SK-N-SH (cell line): ENCODE measurements at regions not wholly inside any gene's neighbourhood (a gene's known extent, or its start where the extent isn't known, plus 50 kb on each side); places are given as distances from the start of the nearest gene placed in this dataset.

Experiments used
- CTCF ChIA-PET: fragments of 300-600, 350-600 bp; formaldehyde crosslinking; extraction: SDS; loops from one replicate; lab custom pipeline; 2021; lab: Yijun Ruan, JAX
- POLR2A ChIA-PET: fragments of 350-600 bp; sonication (Branson Sonifier 250); formaldehyde crosslinking; extraction: SDS; loops from one replicate; lab custom pipeline; 2020; ENCODE audit warnings: antibody characterized with exemption, inconsistent platforms; lab: Yijun Ruan, JAX
- DNase-seq: peaks from one replicate; pipeline ENCODE4 v3.0.0; 2012
- H2AFZ ChIP-seq: fragments of 200-600 bp; sonication (generic); 2 replicates; pipeline ENCODE4 v1.8.1; 2016; ENCODE audit warnings: antibody characterized with exemption, mild to moderate bottlenecking, low read depth
- H3F3A ChIP-seq: fragments of 200-600 bp; sonication (generic); replicated peaks from 2 replicates; pipeline ENCODE3; 2016; ENCODE audit warnings: antibody characterized with exemption, mild to moderate bottlenecking; ENCODE audit not compliant: insufficient read depth
- H3K27ac ChIP-seq, 2 experiments: fragments of 200-500 bp in 1 of 2; fragments of 200-600 bp in 1 of 2; sonication (Bioruptor generic) in 1 of 2; sonication (generic), shearing (Covaris generic) in 1 of 2; 2 replicates each; pipeline versions ENCODE4 v1.5.1 to v1.6.1; 2014 to 2016; ENCODE audit warnings: low read depth in 2 of 2, inconsistent platforms in 1 of 2, low read length in 1 of 2, mild to moderate bottlenecking in 1 of 2, mixed read lengths in 1 of 2
- H3K27me3 ChIP-seq: fragments of 200-600 bp; sonication (generic), shearing (Covaris generic); 2 replicates; pipeline ENCODE4 v1.6.1; 2016; ENCODE audit warnings: mixed run types; ENCODE audit not compliant: insufficient read depth
- H3K36me3 ChIP-seq, 2 experiments: fragments of 200-500 bp in 1 of 2; fragments of 200-600 bp in 1 of 2; sonication (Bioruptor generic) in 1 of 2; sonication (generic) in 1 of 2; replicated peaks in 1 of 2; 2 replicates each; pipeline versions ENCODE3 to v1.5.1; 2014 to 2016; ENCODE audit warnings: low read length in 1 of 2, mild to moderate bottlenecking in 1 of 2; ENCODE audit not compliant: insufficient read depth in 2 of 2, control insufficient read depth in 1 of 2
- H3K4me1 ChIP-seq, 2 experiments: fragments of 200-500 bp in 1 of 2; fragments of 200-600 bp in 1 of 2; sonication (Bioruptor generic) in 1 of 2; sonication (generic), shearing (Covaris generic) in 1 of 2; 2 replicates each; pipeline versions ENCODE4 v1.5.1 to v1.6.1; 2014 to 2016; ENCODE audit warnings: low read depth in 1 of 2, low read length in 1 of 2, mixed run types in 1 of 2; ENCODE audit not compliant: insufficient read depth in 2 of 2, control insufficient read depth in 1 of 2
- H3K4me2 ChIP-seq: fragments of 200-600 bp; sonication (generic), shearing (Covaris generic); 2 replicates; pipeline ENCODE4 v1.6.1; 2017; ENCODE audit warnings: mixed run types
- H3K4me3 ChIP-seq, 2 experiments: fragments of 200-500 bp in 1 of 2; fragments of 200-600 bp in 1 of 2; sonication (Bioruptor generic) in 1 of 2; sonication (generic), shearing (Covaris generic) in 1 of 2; 2 replicates each; pipeline versions ENCODE4 v1.5.1 to v1.8.1; 2014 to 2016; ENCODE audit warnings: low read depth in 2 of 2, inconsistent platforms in 1 of 2, low read length in 1 of 2, mild to moderate bottlenecking in 1 of 2, mixed read lengths in 1 of 2, moderate library complexity in 1 of 2
- H3K79me2 ChIP-seq: fragments of 200-600 bp; sonication (generic); 2 replicates; pipeline ENCODE4 v1.8.1; 2017; ENCODE audit warnings: mild to moderate bottlenecking; ENCODE audit not compliant: insufficient read depth
- H3K9ac ChIP-seq: fragments of 200-600 bp; sonication (generic); 2 replicates; pipeline ENCODE4 v1.6.1; 2017; ENCODE audit warnings: mixed run types
- H3K9me2 ChIP-seq: fragments of 200-600 bp; sonication (generic); 2 replicates; pipeline ENCODE4 v1.6.1; 2017; ENCODE audit warnings: mixed run types
- H3K9me3 ChIP-seq: fragments of 200-600 bp; sonication (generic); 2 replicates; pipeline ENCODE4 v1.6.1; 2017; ENCODE audit warnings: mixed run types, mild to moderate bottlenecking, moderate library complexity
- H4K20me1 ChIP-seq: fragments of 200-600 bp; sonication (generic); 2 replicates; pipeline ENCODE4 v1.6.1; 2017; ENCODE audit warnings: mild to moderate bottlenecking, mixed run types; ENCODE audit not compliant: insufficient read depth
- CHD2 ChIP-seq: fragments of 150-350 bp; IDR thresholded peaks from 2 replicates; pipeline ENCODE4 v1.6.1; 2018; ENCODE audit warnings: low read length; ENCODE audit not compliant: partially characterized antibody
- ELF1 ChIP-seq: IDR thresholded peaks from 2 replicates; pipeline ENCODE4 v1.4.0; 2012
- EP300 ChIP-seq, 2 experiments: IDR thresholded peaks; 2 replicates each; pipeline versions ENCODE4 v1.4.0 to v1.6.1; 2012; ENCODE audit warnings: borderline replicate concordance in 1 of 2, low read depth in 1 of 2, low read length in 1 of 2
- EZH2phosphoT487 ChIP-seq: fragments of 200-600 bp; sonication (generic); IDR thresholded peaks from 2 replicates; pipeline ENCODE4 v1.6.1; 2017; ENCODE audit warnings: low read depth, mixed run types, mild to moderate bottlenecking, antibody characterized with exemption, moderate library complexity, borderline replicate concordance
- FOSL2 ChIP-seq: IDR thresholded peaks from 2 replicates; pipeline ENCODE4 v1.4.0; 2012; ENCODE audit warnings: low read depth, mild to moderate bottlenecking, moderate library complexity, borderline replicate concordance
- FOXJ3 ChIP-seq: sonication (generic); formaldehyde crosslinking; IDR thresholded peaks from 2 replicates; pipeline ENCODE4 v1.5.1; 2020; ENCODE audit warnings: mild to moderate bottlenecking, missing genetic modification reagents
- FOXM1 ChIP-seq: IDR thresholded peaks from 2 replicates; pipeline ENCODE4 v1.4.0; 2012; ENCODE audit warnings: low read depth, mild to moderate bottlenecking
- GABPA ChIP-seq: IDR thresholded peaks from 2 replicates; pipeline ENCODE4 v1.4.0; 2012; ENCODE audit warnings: low read depth, mild to moderate bottlenecking
- GATA2 ChIP-seq: sonication (generic); formaldehyde crosslinking; IDR thresholded peaks from 2 replicates; pipeline ENCODE4 v1.5.0; 2020; ENCODE audit warnings: mild to moderate bottlenecking, missing genetic modification reagents
- IRF3 ChIP-seq: fragments of 150-350 bp; IDR thresholded peaks from 2 replicates; pipeline ENCODE4 v1.6.1; 2016; ENCODE audit warnings: mild to moderate bottlenecking, low read depth, low read length
- NFIC ChIP-seq: IDR thresholded peaks from 2 replicates; pipeline ENCODE4 v1.4.0; 2012; ENCODE audit warnings: borderline replicate concordance
- NRF1 ChIP-seq: IDR thresholded peaks from 2 replicates; pipeline ENCODE4 v1.6.1; 2012; ENCODE audit warnings: low read depth, mild to moderate bottlenecking, low read length
- RCOR1 ChIP-seq: fragments of 150-350 bp; IDR thresholded peaks from 2 replicates; pipeline ENCODE4 v1.6.1; 2017; ENCODE audit warnings: antibody characterized with exemption, low read length
- RFX5 ChIP-seq: IDR thresholded peaks from 2 replicates; pipeline ENCODE4 v1.6.1; 2012; ENCODE audit warnings: mild to moderate bottlenecking, improper control_type of control experiment, low read length
- RXRA ChIP-seq: IDR thresholded peaks from 2 replicates; pipeline ENCODE4 v1.4.0; 2012; ENCODE audit warnings: low read depth, mild to moderate bottlenecking, borderline replicate concordance
- SIN3A ChIP-seq: IDR thresholded peaks from 2 replicates; pipeline ENCODE4 v1.6.1; 2012; ENCODE audit warnings: low read depth, mild to moderate bottlenecking, low read length, moderate library complexity, borderline replicate concordance
- TAF1 ChIP-seq: IDR thresholded peaks from 2 replicates; pipeline ENCODE4 v1.6.1; 2012; ENCODE audit warnings: low read depth, mild to moderate bottlenecking, low read length, moderate library complexity, borderline replicate concordance
- TCF12 ChIP-seq: IDR thresholded peaks from 2 replicates; pipeline ENCODE4 v1.4.0; 2012
- TEAD4 ChIP-seq: IDR thresholded peaks from 2 replicates; pipeline ENCODE4 v1.4.0; 2012; ENCODE audit warnings: mild to moderate bottlenecking, borderline replicate concordance; ENCODE audit not compliant: insufficient read depth
- ZBTB33 ChIP-seq: IDR thresholded peaks from 2 replicates; pipeline ENCODE4 v1.4.0; 2012; ENCODE audit warnings: low read depth, borderline replicate concordance
- WGBS: methylation state at CpG from one replicate; pipeline ENCODE4 v1.1.6; 2017; ENCODE audit warnings: low lambda C conversion rate; 5-methylcytosine and 5-hydroxymethylcytosine counted together
- TF ChIP-seq, protein P1 (sequence below): fragments of 150-350 bp; IDR thresholded peaks from 2 replicates; pipeline ENCODE4 v1.6.1; 2017; ENCODE audit warnings: antibody characterized with exemption, low read length, low read depth, borderline replicate concordance
- TF ChIP-seq, protein P2 (sequence below): IDR thresholded peaks from 2 replicates; pipeline ENCODE4 v1.4.0; 2012; ENCODE audit warnings: low read depth

DNA sequence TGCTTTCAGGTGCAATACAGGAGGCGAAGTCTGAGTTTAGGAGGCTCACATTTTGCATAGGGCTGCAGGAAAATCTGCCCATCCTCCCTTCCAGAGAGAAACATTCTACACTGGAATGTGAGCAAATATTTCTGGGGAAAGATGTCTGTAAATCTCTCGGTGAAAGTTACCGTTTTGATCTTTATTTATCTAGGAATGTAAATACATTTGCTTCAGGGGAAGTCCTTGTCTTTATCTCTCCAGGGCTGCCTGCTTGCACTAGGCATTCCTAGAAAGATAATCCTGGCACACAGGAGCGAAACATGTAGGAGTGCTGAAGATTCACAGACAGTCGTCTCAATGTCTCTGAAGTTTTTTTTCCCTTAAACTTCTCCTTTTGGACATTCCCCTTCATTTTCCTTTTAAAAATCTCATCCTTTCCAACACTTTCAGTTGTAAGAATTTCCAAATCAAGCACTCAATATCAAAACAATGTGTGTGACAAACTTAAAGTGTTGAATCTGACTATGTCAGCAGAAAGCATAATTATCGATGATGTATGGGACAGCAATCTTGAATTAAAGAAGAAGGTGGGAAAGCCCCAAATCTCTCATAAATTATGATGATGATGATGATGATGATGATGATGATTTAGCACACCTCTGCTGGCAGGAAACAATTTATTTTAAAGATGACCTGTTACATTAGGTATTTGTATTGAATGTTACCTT lies 113.4 kb upstream of the RESF1 start:
- H2AFZ ChIP-seq = no peak overlapping the region
- POLR2A ChIA-PET = interaction anchor here (0.6 kb wide), 1 partner anchor 193 kb away, joined by 4 read pairs; no protein-coding TSS in a partner anchor
- no peaks in the 10 kb centered on the region for H3K9me2 ChIP-seq
- H3K27me3 ChIP-seq = no peaks in the 10 kb centered on the region
- H3K9me3 ChIP-seq = peaks cover 17% of the 10 kb centered on the region
- H4K20me1 ChIP-seq = no peaks in the 10 kb centered on the region
- H3F3A ChIP-seq = no peaks in the 10 kb centered on the region
- 42% methylated on average over 6 of the region's 6 CpGs for WGBS
- no peak overlapping the region for H3K27ac ChIP-seq
- no peak overlapping the region for H3K4me2 ChIP-seq
- no peak overlapping the region for H3K4me3 ChIP-seq
- H3K4me1 ChIP-seq = no peaks in the 10 kb centered on the region
- CTCF ChIA-PET = no interaction called here
- H3K79me2 ChIP-seq = no peaks in the 10 kb centered on the region
- H3K9ac ChIP-seq = no peak overlapping the region
- TF ChIP-seq TCF12 = no peak
- TF ChIP-seq GATA2 (CRISPR knock-in tag) = no peak
- no peak for TF ChIP-seq RXRA
- no peak for TF ChIP-seq FOXJ3 (CRISPR knock-in tag)
- no peak for TF ChIP-seq TEAD4
- TF ChIP-seq ELF1 = no peak
- no peak for TF ChIP-seq GABPA
- TF ChIP-seq CHD2 = no peak
- TF ChIP-seq, protein P1, sequence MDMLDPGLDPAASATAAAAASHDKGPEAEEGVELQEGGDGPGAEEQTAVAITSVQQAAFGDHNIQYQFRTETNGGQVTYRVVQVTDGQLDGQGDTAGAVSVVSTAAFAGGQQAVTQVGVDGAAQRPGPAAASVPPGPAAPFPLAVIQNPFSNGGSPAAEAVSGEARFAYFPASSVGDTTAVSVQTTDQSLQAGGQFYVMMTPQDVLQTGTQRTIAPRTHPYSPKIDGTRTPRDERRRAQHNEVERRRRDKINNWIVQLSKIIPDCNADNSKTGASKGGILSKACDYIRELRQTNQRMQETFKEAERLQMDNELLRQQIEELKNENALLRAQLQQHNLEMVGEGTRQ = no peak
- no peak for TF ChIP-seq EP300 (IDR thresholded peaks at IDR 0.05; ENCODE audit: borderline replicate concordance in 1 of 2, low read depth in 1 of 2, low read length in 1 of 2)
- TF ChIP-seq, protein P2, sequence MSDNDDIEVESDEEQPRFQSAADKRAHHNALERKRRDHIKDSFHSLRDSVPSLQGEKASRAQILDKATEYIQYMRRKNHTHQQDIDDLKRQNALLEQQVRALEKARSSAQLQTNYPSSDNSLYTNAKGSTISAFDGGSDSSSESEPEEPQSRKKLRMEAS = no peak
- TF ChIP-seq NFIC = no peak
- TF ChIP-seq NRF1 = no peak
- H3K36me3 ChIP-seq = no peaks in the 10 kb centered on the region
- no peak for DNase-seq

- no peak for DNase-seq
Measured at GRCh38 chr12:31843398-31844095, 114.7 kb upstream of the AMN1 start.

More at GRCh38 chr12:31843398-31844095, 114.7 kb upstream of the AMN1 start:
- Histone ChIP-seq H3K4me1 (no peaks in the 10 kb centered on the region), H3K79me2 (no peaks in the 10 kb centered on the region), H3F3A (no peaks in the 10 kb centered on the region), H3K9me3 (no peaks in the 10 kb centered on the region), H3K27me3 (no peaks in the 10 kb centered on the region), H4K20me1 (no peaks in the 10 kb centered on the region), H3K4me2 (no peak overlapping the region), H3K9ac (no peak overlapping the region), H2AFZ (no peak overlapping the region), H3K36me3 (no peaks in the 10 kb centered on the region), H3K27ac (no peak overlapping the region), H3K4me3 (no peak overlapping the region), H3K9me2 (no peaks in the 10 kb centered on the region)
- POLR2A ChIA-PET = no interaction called here
- no peak for TF ChIP-seq RCOR1
- no peak for TF ChIP-seq TAF1
- no peak for TF ChIP-seq ZBTB33
- TF ChIP-seq NRF1 = no peak
- TF ChIP-seq TCF12 = no peak
- no peak for TF ChIP-seq EP300 (IDR thresholded peaks at IDR 0.05; ENCODE audit: borderline replicate concordance in 1 of 2, low read depth in 1 of 2, low read length in 1 of 2)
- TF ChIP-seq, protein P2 = no peak
- no peak for TF ChIP-seq IRF3
- TF ChIP-seq CHD2 = no peak
- TF ChIP-seq RFX5 = no peak
- TF ChIP-seq RXRA = no peak
- no peak for TF ChIP-seq ELF1
- TF ChIP-seq NFIC = no peak
- TF ChIP-seq TEAD4 = no peak
- TF ChIP-seq FOSL2 = no peak
- TF ChIP-seq FOXM1 = no peak
- TF ChIP-seq SIN3A = no peak
- no peak for TF ChIP-seq EZH2phosphoT487
- WGBS = 57% methylated on average over 6 of the region's 6 CpGs
- CTCF ChIA-PET = interaction anchor here (1.2 kb wide), 1 partner anchor 26 kb away, joined by 3 read pairs; no protein-coding TSS in a partner anchor
